ENCODE measurements at regions not wholly inside any gene's neighbourhood (a gene's known extent, or its start where the extent isn't known, plus 50 kb on each side); places are given as distances from the start of the nearest gene placed in this dataset.

DNA sequence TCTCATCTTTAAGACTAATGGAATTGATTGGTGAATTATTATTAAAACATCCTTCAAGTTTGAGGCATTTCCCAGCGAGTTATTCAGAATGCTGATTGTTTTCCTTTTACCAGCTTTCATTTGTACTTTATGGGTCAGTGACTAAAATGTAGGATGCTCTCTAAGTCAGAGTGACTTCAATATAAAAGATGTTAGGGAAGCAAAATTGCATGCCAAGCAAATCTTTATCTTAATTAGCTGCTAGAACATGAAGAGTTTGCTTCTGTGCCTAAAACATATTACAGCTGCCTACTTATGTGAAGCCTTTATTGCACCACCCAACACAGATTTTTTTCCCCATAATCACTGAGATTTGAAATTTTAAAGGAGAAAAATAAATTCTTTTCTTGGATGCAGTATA, 79.8 kb upstream of the CYYR1 start:
- TF ChIP-seq, protein P1, sequence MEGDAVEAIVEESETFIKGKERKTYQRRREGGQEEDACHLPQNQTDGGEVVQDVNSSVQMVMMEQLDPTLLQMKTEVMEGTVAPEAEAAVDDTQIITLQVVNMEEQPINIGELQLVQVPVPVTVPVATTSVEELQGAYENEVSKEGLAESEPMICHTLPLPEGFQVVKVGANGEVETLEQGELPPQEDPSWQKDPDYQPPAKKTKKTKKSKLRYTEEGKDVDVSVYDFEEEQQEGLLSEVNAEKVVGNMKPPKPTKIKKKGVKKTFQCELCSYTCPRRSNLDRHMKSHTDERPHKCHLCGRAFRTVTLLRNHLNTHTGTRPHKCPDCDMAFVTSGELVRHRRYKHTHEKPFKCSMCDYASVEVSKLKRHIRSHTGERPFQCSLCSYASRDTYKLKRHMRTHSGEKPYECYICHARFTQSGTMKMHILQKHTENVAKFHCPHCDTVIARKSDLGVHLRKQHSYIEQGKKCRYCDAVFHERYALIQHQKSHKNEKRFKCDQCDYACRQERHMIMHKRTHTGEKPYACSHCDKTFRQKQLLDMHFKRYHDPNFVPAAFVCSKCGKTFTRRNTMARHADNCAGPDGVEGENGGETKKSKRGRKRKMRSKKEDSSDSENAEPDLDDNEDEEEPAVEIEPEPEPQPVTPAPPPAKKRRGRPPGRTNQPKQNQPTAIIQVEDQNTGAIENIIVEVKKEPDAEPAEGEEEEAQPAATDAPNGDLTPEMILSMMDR (conservative IDR thresholded peaks at IDR 0.05; ENCODE audit: low read depth, low read length) = no peak
- no peak for TF ChIP-seq EZH2 (IDR thresholded peaks at IDR 0.05; ENCODE audit: low read length, unreplicated experiment)

Data from PC-3 (cell line).